HG02678 (cell line): ENCODE measurements at regions not wholly inside any gene's neighbourhood (a gene's known extent, or its start where the extent isn't known, plus 50 kb on each side); places are given as distances from the start of the nearest gene placed in this dataset.

Experiments used
- ATAC-seq: cut with Tn5 transposase; IDR thresholded peaks from one replicate; pipeline ENCODE4 v1.9.1; 2021; ENCODE audit warnings: mild to moderate bottlenecking, moderate library complexity; ENCODE audit not compliant: unreplicated experiment

- no peak for ATAC-seq
Measured at GRCh38 chr9:7258688-7259396, 501.1 kb downstream of the KDM4C start.

- no peak for ATAC-seq
Measured at GRCh38 chr9:7246917-7247522, 489.2 kb downstream of the KDM4C start.

GRCh38 chr9:7245976-7246580 is 488.3 kb downstream of the KDM4C start:
- no peak for ATAC-seq

- ATAC-seq = no peak
Measured at GRCh38 chr9:7243838-7244237, 486.1 kb downstream of the KDM4C start.

- ATAC-seq = no peak
Measured at GRCh38 chr9:7242126-7242525, 484.4 kb downstream of the KDM4C start.

GRCh38 chr9:7241694-7242093 is 483.9 kb downstream of the KDM4C start:
- ATAC-seq = no peak

- ATAC-seq = no peak
Measured at GRCh38 chr9:7240569-7241311, 483.0 kb downstream of the KDM4C start.

GRCh38 chr9:7239708-7240107 is 481.9 kb downstream of the KDM4C start:
- no peak for ATAC-seq

GRCh38 chr9:7238247-7238637 is 480.5 kb downstream of the KDM4C start:
- no peak for ATAC-seq

GRCh38 chr9:7237473-7238246 is 479.9 kb downstream of the KDM4C start:
- ATAC-seq = no peak

- ATAC-seq = no peak
Measured at GRCh38 chr9:7236186-7236585, 478.4 kb downstream of the KDM4C start.

- ATAC-seq = peak; percentile 65
Measured at GRCh38 chr9:7234144-7234543, 476.4 kb downstream of the KDM4C start.

- ATAC-seq = no peak
Measured at GRCh38 chr9:7229571-7229970, 471.8 kb downstream of the KDM4C start.

- no peak for ATAC-seq
Measured at GRCh38 chr9:7228726-7229125, 471.0 kb downstream of the KDM4C start.

GRCh38 chr9:7227951-7228350 is 470.2 kb downstream of the KDM4C start:
- no peak for ATAC-seq

- no peak for ATAC-seq
Measured at GRCh38 chr9:7226007-7226640, 468.4 kb downstream of the KDM4C start.
